Activated naive CD8-positive, alpha-beta T cell (primary cell): ENCODE measurements at regions not wholly inside any gene's neighbourhood (a gene's known extent, or its start where the extent isn't known, plus 50 kb on each side); places are given as distances from the start of the nearest gene placed in this dataset.

Experiments used
- H3K27ac Mint-ChIP-seq: one replicate; pipeline ENCODE4 v1.8.0; 2021; ENCODE audit warnings: mixed read lengths
- H3K27me3 Mint-ChIP-seq: one replicate; pipeline ENCODE4 v1.8.0; 2021; ENCODE audit warnings: mixed read lengths
- H3K36me3 Mint-ChIP-seq: one replicate; pipeline ENCODE4 v1.8.0; 2021; ENCODE audit warnings: mixed read lengths
- H3K4me1 Mint-ChIP-seq: one replicate; pipeline ENCODE4 v1.8.0; 2021; ENCODE audit warnings: low read depth, mixed read lengths
- H3K4me3 Mint-ChIP-seq: one replicate; pipeline ENCODE4 v1.8.0; 2021; ENCODE audit warnings: mild to moderate bottlenecking, mixed read lengths
- H3K9me3 Mint-ChIP-seq: one replicate; pipeline ENCODE4 v1.8.0; 2021; ENCODE audit warnings: low read depth, mixed read lengths

GRCh38 chr6:67285770-67286495 is 1349.1 kb upstream of the ADGRB3 start:
- H3K27me3 Mint-ChIP-seq: no peaks in the 10 kb centered on the region
- no peak overlapping the region for H3K4me3 Mint-ChIP-seq
- no peak overlapping the region for H3K27ac Mint-ChIP-seq
- H3K36me3 Mint-ChIP-seq: no peaks in the 10 kb centered on the region
- no peaks in the 10 kb centered on the region for H3K4me1 Mint-ChIP-seq
- H3K9me3 Mint-ChIP-seq: peaks cover 7% of the 10 kb centered on the region

DNA sequence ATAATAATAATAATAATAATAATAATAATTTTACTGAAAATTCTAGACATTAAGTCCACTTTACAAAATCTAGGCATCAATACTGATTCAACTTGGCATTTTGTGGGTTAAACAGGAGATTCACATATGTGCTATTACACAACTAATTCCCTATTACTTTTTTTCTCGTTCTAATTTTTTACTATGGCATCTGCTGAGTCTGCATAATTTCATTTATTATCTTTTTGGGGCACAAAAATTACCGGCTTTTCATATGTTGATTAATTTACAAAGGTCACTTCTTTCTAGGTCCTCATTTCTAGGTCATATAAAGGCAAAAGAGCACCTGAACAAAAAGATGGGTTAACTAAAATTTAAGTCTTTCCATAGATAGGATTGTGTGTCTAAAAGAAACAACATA is 1357.8 kb upstream of the ADGRB3 start:
- Mint-ChIP-seq H3K9me3 (no peaks in the 10 kb centered on the region), H3K4me3 (no peak overlapping the region), H3K27me3 (no peaks in the 10 kb centered on the region), H3K36me3 (no peaks in the 10 kb centered on the region), H3K27ac (no peak overlapping the region), H3K4me1 (no peaks in the 10 kb centered on the region)

- Mint-ChIP-seq H3K9me3 (peaks cover 4% of the 10 kb centered on the region), H3K27me3 (no peaks in the 10 kb centered on the region), H3K27ac (no peak overlapping the region), H3K36me3 (no peaks in the 10 kb centered on the region), H3K4me3 (no peak overlapping the region), H3K4me1 (no peaks in the 10 kb centered on the region)
These were observed 1368.8 kb upstream of the ADGRB3 start for GRCh38 chr6:67265996-67266921.

GRCh38 chr6:67252663-67253062 is 1382.4 kb upstream of the ADGRB3 start:
- Mint-ChIP-seq H3K27ac (no peak overlapping the region), H3K4me1 (no peaks in the 10 kb centered on the region), H3K27me3 (no peaks in the 10 kb centered on the region), H3K4me3 (no peak overlapping the region), H3K36me3 (no peaks in the 10 kb centered on the region), H3K9me3 (peaks cover 10% of the 10 kb centered on the region)

DNA sequence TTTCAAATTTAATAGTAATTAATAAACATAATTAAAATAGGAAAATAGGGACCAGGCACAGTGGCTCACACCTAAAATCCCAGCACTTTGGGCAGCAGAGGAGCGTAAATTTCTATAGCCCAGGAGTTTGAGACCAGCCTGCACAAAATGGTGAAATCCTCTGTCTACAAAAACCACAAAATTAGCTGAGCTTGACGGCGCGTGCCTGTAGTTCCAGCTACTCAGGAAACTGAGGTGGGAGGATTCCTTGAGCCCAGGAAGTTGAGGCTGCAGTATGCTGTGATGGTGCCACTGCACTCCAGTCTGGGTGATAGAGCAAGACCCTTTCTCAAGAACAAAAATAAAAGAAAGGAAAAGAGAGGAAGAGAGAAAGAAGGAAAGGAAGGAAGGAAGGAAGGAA is 1387.0 kb upstream of the ADGRB3 start:
- Mint-ChIP-seq H3K27ac (no peak overlapping the region), H3K27me3 (no peaks in the 10 kb centered on the region), H3K4me3 (no peak overlapping the region), H3K9me3 (peaks cover 5% of the 10 kb centered on the region), H3K36me3 (no peaks in the 10 kb centered on the region), H3K4me1 (no peaks in the 10 kb centered on the region)

DNA sequence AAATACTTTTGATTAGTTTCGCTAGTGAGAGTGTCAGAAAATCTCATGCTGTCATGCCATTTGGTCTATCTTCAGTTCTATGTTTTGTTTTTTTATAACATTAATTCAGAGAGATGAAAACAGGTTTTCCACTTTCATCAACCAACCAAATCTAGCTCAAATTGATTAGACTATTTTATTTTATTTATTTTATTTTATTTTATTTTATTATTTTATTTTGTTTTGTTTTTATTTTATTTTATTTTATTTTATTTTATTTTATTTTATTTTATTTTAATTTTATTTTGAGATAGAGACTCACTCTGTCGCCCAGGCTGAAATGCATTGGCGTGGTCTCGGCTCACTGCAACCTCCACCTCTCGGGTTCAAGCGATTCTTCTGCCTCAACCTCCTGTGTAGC is 1391.0 kb upstream of the ADGRB3 start:
- no peak overlapping the region for H3K27ac Mint-ChIP-seq

DNA sequence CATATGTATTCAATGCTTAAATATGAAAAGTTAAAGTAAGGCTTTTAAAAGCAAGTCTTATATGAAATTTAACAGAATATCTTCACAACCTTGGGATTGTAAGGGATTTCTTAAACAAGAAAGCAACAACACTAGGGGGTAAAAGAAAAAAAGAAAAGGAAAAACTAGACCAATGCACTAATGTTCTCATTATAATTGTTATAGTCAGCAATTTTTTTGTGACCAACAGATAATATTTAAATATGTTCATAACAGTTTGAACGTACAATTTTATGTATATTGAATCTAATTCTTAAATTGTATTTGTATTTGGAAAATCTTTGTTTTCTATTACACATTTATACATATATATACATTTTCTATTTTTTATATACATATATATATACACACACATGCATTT is 1397.8 kb upstream of the ADGRB3 start:
- Mint-ChIP-seq H3K4me1 (no peaks in the 10 kb centered on the region), H3K4me3 (no peak overlapping the region), H3K27me3 (no peaks in the 10 kb centered on the region), H3K27ac (no peak overlapping the region), H3K36me3 (no peaks in the 10 kb centered on the region), H3K9me3 (peaks cover 2% of the 10 kb centered on the region)

More for the DNA sequence above, 1391.0 kb upstream of the ADGRB3 start:
- H3K9me3 Mint-ChIP-seq: peaks cover 8% of the 10 kb centered on the region
- H3K36me3 Mint-ChIP-seq: no peaks in the 10 kb centered on the region
- no peak overlapping the region for H3K4me3 Mint-ChIP-seq
- no peaks in the 10 kb centered on the region for H3K27me3 Mint-ChIP-seq
- H3K4me1 Mint-ChIP-seq: no peaks in the 10 kb centered on the region

GRCh38 chr6:67231092-67231491 is 1404.0 kb upstream of the ADGRB3 start:
- H3K36me3 Mint-ChIP-seq: no peaks in the 10 kb centered on the region
- no peak overlapping the region for H3K4me3 Mint-ChIP-seq
- H3K27me3 Mint-ChIP-seq: no peaks in the 10 kb centered on the region
- H3K4me1 Mint-ChIP-seq: no peaks in the 10 kb centered on the region
- H3K27ac Mint-ChIP-seq: no peak overlapping the region
- peaks cover 15% of the 10 kb centered on the region for H3K9me3 Mint-ChIP-seq

GRCh38 chr6:67224989-67225388 is 1410.1 kb upstream of the ADGRB3 start:
- Mint-ChIP-seq H3K27ac (no peak overlapping the region), H3K27me3 (no peaks in the 10 kb centered on the region), H3K4me3 (no peak overlapping the region), H3K36me3 (no peaks in the 10 kb centered on the region), H3K4me1 (no peaks in the 10 kb centered on the region), H3K9me3 (peaks cover 31% of the 10 kb centered on the region)

DNA sequence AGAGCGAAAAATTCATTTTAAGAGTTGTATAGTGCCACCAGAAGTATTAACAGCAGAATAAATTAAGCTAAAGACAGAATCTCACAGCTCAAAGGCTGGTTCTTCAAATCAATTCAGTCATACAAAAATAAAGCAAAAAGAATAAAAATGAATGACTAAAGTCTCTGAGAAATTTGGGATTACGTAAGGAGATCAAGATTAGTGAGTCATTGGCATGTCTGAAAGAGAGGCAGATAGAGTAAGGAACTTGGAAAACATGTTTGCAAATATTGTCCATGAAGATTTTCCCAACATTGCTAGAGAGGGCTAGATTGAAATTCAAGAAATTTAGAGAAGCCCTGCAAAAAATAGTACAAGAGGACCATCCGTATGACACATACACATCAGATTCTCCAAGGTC is 1413.9 kb upstream of the ADGRB3 start:
- Mint-ChIP-seq H3K4me3 (no peak overlapping the region), H3K27ac (no peak overlapping the region), H3K27me3 (no peaks in the 10 kb centered on the region), H3K4me1 (no peaks in the 10 kb centered on the region), H3K9me3 (peaks cover 19% of the 10 kb centered on the region), H3K36me3 (no peaks in the 10 kb centered on the region)

DNA sequence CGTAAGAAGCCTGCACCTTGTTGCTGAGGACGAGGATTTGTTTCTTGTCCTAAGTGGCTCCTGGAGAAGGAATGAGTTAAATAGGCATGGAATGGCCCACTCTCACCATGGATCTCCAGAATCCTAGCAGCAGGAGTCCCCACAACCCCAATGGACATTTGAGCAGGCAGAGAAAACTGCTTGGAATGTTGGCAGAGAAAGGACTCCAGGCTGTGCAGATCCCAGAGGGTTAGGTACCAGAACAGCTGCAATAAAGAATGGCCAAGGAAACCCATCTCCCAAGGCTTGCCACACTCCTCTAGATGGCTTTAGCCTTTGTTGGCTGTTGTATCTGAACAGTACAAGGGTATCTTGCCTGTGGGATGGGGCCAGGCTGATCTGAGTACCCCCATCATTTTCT is 1415.7 kb upstream of the ADGRB3 start:
- Mint-ChIP-seq H3K9me3 (peaks cover 19% of the 10 kb centered on the region), H3K27ac (no peak overlapping the region), H3K27me3 (no peaks in the 10 kb centered on the region), H3K36me3 (no peaks in the 10 kb centered on the region), H3K4me3 (no peak overlapping the region), H3K4me1 (no peaks in the 10 kb centered on the region)

DNA sequence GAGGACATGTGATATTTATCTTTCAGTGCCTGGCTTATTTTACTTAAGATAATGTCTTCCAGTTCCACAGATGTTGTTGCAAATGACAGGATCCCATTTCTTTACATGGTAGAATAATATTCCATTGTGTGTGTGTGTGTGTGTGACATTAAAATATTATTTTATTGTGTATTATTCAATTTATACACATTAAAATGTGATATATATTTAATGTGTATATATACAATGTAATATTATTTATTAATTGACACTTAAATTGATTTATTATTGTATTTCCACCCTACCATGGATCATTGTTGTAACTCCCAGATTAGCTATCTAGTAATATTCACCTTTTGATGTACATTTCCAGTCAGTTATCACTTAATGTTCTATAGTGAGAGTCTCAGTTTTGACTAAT is 1422.5 kb upstream of the ADGRB3 start:
- Mint-ChIP-seq H3K4me1 (no peaks in the 10 kb centered on the region), H3K36me3 (no peaks in the 10 kb centered on the region), H3K9me3 (peaks cover 11% of the 10 kb centered on the region), H3K27ac (no peak overlapping the region), H3K4me3 (no peak overlapping the region), H3K27me3 (no peaks in the 10 kb centered on the region)

- H3K27me3 Mint-ChIP-seq: no peaks in the 10 kb centered on the region
- no peak overlapping the region for H3K4me3 Mint-ChIP-seq
- H3K9me3 Mint-ChIP-seq: peaks cover 15% of the 10 kb centered on the region
- no peaks in the 10 kb centered on the region for H3K4me1 Mint-ChIP-seq
- no peak overlapping the region for H3K27ac Mint-ChIP-seq
- H3K36me3 Mint-ChIP-seq: no peaks in the 10 kb centered on the region
These were observed 1424.6 kb upstream of the ADGRB3 start for GRCh38 chr6:67210450-67210849.

DNA sequence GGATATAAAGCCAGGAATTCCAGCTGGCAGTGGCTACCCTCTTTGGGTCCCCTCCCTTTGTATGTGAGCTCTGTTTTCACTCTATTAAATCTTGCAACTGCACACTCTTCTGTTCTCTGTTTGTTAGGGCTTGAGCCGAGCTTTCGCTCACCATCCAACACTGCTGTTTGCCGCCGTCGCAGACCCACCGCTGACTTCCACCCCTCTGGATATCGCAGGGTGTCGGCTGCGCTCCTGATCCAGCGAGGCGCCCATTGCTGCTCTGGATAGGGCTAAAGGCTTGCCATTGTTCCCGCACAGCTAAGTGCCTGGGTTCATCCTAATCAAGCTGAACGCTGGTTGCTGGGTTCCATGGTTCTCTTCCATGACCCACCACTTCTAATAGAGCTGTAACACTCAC is 1433.5 kb upstream of the ADGRB3 start:
- Mint-ChIP-seq H3K4me1 (no peaks in the 10 kb centered on the region), H3K27ac (no peak overlapping the region), H3K27me3 (no peaks in the 10 kb centered on the region), H3K36me3 (no peaks in the 10 kb centered on the region), H3K9me3 (peaks cover 7% of the 10 kb centered on the region), H3K4me3 (no peak overlapping the region)

GRCh38 chr6:67200626-67201403 is 1434.3 kb upstream of the ADGRB3 start:
- Mint-ChIP-seq H3K27ac (no peak overlapping the region), H3K36me3 (no peaks in the 10 kb centered on the region), H3K4me1 (no peaks in the 10 kb centered on the region), H3K27me3 (no peaks in the 10 kb centered on the region), H3K9me3 (peaks cover 9% of the 10 kb centered on the region), H3K4me3 (no peak overlapping the region)
